ENCODE measurements at regions not wholly inside any gene's neighbourhood (a gene's known extent, or its start where the extent isn't known, plus 50 kb on each side); places are given as distances from the start of the nearest gene placed in this dataset.
"Not testable (repeated sequence)": the region's sequence is repeated elsewhere in the genome, so short reads cannot be mapped to it uniquely, and the experiment has no call there.

DNA sequence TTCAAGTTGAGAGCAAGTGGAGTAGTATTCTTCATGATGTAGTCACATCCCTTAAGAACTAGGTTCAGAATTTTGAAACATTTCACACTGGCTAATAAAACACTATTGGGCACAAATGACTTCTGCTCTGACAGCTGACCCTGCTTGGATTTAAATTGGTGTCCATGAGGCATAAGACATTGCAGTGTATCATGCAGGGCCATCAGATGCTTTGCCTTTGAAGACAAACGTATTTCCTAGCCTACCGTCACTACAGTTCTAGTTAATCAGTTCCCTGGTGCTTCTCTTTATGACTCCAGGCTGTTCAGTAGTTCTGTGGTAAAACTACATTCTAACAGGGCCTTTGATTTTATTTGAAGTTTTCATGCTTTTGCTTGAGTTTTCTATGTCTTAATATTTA is 168.5 kb upstream of the ZNF804B start:
- TF ChIP-seq, protein P1, sequence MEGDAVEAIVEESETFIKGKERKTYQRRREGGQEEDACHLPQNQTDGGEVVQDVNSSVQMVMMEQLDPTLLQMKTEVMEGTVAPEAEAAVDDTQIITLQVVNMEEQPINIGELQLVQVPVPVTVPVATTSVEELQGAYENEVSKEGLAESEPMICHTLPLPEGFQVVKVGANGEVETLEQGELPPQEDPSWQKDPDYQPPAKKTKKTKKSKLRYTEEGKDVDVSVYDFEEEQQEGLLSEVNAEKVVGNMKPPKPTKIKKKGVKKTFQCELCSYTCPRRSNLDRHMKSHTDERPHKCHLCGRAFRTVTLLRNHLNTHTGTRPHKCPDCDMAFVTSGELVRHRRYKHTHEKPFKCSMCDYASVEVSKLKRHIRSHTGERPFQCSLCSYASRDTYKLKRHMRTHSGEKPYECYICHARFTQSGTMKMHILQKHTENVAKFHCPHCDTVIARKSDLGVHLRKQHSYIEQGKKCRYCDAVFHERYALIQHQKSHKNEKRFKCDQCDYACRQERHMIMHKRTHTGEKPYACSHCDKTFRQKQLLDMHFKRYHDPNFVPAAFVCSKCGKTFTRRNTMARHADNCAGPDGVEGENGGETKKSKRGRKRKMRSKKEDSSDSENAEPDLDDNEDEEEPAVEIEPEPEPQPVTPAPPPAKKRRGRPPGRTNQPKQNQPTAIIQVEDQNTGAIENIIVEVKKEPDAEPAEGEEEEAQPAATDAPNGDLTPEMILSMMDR (IDR thresholded peaks at IDR 0.05; ENCODE audit: low read depth, low read length, missing control alignments), result no peak
- no peak overlapping the region for H3K4me3 ChIP-seq (ENCODE audit: low read depth, low read length)
- DNase-seq (ENCODE audit: low read depth), result no peak

DNA sequence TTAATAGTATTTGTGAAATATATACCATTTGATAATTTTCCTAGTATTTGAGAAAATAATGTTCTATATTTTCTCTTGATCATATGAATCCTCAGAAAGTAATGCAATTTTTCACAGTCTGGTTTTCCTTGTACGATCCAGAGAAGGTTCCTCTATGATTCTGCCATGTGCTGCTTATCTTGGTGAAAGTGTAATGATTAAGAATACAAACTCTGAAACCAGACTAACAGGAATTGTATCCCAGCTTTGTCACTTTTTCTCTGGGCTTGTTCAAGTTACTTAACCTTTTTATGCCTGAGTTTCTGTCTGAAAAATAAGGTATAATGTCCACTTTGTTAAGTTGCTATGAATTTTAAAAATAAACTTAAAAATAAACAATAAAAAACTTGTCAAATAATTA is 169.6 kb upstream of the ZNF804B start:
- H3K4me3 ChIP-seq (ENCODE audit: low read depth, low read length), result no peak overlapping the region
- TF ChIP-seq, protein P1 (IDR thresholded peaks at IDR 0.05; ENCODE audit: low read depth, low read length, missing control alignments), result no peak
- no peak for DNase-seq (ENCODE audit: low read depth)

DNA sequence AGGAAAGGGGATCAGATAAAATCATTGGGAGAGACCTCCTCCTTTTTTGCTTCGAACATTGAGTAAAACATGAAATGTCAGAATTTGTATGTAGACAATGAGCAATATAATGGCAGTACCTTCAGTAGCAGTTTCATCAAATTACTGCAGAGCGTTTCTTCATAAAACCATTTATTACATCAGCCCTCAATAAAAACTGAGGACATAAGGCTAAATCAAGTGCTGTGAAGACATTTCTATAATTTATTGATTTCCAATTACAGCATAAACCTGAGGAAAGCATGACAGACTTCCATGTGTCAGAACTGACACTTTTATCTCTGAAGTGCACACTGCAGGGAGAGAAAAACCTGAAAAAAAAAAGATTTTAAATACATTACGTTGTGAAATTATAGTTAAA is 172.6 kb upstream of the ZNF804B start:
- no peak for DNase-seq (ENCODE audit: low read depth)
- TF ChIP-seq, protein P1 (IDR thresholded peaks at IDR 0.05; ENCODE audit: low read depth, low read length, missing control alignments), result no peak
- no peak overlapping the region for H3K4me3 ChIP-seq (ENCODE audit: low read depth, low read length)

DNA sequence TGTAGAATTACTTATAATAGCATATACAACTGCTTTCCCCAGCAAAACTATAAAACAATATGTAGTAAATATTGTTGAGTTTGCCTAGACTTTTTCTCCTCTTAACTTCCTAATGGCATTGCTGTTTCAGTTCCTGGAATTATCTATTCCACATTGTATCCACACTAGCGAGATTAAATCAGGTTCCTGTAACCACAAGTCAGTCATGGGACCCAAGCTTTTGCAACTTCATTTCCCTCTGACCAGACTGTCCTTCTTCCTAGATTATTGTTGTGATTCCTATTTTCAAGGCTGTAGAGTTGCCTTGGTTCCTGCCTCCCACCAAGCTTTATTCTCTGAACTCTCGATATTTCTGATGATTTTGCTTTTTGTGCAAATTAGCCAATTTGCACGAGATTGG is 173.3 kb upstream of the ZNF804B start:
- no peak for DNase-seq (ENCODE audit: low read depth)
- TF ChIP-seq, protein P1 (IDR thresholded peaks at IDR 0.05; ENCODE audit: low read depth, low read length, missing control alignments), result no peak
- no peak overlapping the region for H3K4me3 ChIP-seq (ENCODE audit: low read depth, low read length)

DNA sequence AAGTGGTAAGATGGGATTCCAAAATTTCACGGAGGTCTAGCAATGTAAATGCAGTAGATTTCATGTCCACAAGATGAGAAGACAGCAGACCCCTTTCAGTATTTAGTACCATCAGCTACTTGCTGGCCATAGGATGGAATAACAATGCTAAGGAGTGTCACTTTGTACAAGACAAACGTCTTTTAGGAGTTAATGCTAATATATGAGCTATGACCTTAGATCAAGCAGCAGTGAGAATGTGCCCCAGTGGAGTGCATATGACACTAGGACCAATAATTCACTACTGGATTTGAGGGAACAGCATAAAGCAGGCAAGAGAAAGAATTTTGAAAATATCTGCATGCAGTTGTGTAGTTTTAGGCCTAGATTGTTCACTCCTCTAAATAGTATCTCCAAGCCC is 182.8 kb upstream of the ZNF804B start:
- no peak overlapping the region for H3K4me3 ChIP-seq (ENCODE audit: low read depth, low read length)
- TF ChIP-seq, protein P1 (IDR thresholded peaks at IDR 0.05; ENCODE audit: low read depth, low read length, missing control alignments), result no peak
- DNase-seq (ENCODE audit: low read depth), result no peak

DNA sequence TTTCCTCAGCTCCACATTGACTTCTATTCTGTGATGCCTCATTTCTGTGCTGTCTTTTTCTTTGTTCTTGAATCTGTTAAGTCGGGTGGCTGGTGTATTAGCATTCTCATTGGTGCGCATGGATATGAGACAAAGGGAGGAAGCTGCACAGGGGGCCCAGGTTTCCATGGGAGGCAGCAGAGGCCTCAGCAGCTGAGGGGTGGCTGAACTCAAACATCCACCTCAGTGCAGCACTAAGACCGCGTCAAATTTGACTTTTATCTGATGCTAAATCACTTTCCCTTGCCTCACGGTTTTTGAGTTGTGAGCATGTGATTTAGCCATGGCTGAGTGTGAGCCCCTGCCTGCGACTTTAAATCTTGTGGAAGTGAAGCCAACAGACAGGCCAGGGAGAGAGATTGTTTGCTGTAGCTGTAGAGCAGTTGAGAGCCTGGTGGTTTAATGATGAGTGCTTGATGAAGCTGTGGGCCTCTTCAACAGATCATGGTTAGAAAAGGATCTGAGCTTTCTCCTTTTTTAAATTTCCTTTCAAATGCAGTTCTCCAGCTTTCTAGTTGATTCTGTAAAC is 193.3 kb upstream of the ZNF804B start:
- DNase-seq (ENCODE audit: low read depth), result no peak
- TF ChIP-seq, protein P1 (IDR thresholded peaks at IDR 0.05; ENCODE audit: low read depth, low read length, missing control alignments), result no peak
- no peak overlapping the region for H3K4me3 ChIP-seq (ENCODE audit: low read depth, low read length)

DNA sequence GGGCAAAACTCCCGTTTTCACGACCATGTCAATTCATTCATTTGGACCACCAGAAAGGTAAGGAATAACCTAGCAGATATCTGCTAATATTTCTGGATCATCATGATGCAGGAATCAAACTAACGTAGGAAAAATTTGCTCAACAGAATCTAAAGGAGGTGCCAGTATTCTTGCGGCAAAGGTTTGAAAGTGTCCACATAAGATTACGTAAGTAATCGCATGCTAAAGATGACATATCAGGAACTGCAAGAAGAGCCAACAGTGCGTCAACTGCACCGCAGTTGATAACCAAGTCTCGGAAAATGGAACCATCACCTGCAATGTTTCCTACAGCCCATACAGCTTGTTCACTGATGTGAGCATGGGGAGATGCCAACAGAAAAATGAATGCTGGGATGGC is 194.1 kb upstream of the ZNF804B start:
- H3K4me3 ChIP-seq (ENCODE audit: low read depth, low read length), result no peak overlapping the region
- no peak for DNase-seq (ENCODE audit: low read depth)
- TF ChIP-seq, protein P1 (IDR thresholded peaks at IDR 0.05; ENCODE audit: low read depth, low read length, missing control alignments), result no peak

DNA sequence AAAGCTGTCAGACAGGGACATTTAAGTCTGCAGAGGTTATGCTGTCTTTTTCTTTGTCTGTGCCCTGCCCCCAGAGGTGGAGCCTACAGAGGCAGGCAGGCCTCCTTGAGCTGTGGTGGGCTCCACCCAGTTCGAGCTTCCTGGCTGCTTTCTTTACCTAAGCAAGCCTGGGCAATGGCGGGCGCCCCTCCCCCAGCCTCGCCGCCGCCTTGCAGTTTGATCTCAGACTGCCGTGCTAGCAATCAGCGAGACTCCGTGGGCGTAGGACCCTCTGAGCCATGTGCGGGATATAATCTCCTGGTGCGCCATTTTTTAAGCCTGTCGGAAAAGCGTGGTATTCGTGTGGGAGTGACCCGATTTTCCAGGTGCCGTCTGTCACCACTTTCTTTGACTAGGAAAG is 203.1 kb upstream of the ZNF804B start:
- DNase-seq (ENCODE audit: low read depth); H3K4me3 ChIP-seq (ENCODE audit: low read depth, low read length): not testable (repeated sequence)

DNA sequence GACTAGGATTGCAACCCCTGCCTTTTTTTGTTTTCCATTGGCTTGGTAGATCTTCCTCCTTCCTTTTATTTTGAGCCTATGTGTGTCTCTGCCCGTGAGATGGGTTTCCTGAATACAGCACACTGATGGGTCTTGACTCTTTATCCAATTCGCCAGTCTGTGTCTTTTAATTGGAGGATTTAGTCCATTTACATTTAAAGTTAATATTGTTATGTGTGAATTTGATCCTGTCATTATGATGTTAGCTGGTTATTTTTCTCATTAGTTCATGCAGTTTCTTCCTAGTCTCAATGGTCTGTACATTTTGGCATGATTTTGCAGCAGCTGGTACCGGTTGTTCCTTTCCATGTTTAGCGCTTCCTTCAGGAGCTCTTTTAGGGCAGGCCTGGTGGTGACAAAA is 204.7 kb upstream of the ZNF804B start:
- not testable (repeated sequence) for H3K4me3 ChIP-seq (ENCODE audit: low read depth, low read length); DNase-seq (ENCODE audit: low read depth)

Data from GM12864 (cell line).